Progenitor cell of endocrine pancreas (in vitro differentiated cells): ENCODE measurements at regions not wholly inside any gene's neighbourhood (a gene's known extent, or its start where the extent isn't known, plus 50 kb on each side); places are given as distances from the start of the nearest gene placed in this dataset.

Source experiments
- DNase-seq: peaks from one replicate; pipeline ENCODE4 v3.0.0; 2021; ENCODE audit warnings: low spot score; ENCODE audit not compliant: unreplicated experiment
- H3K27ac Mint-ChIP-seq: 2 replicates; pipeline ENCODE4 v1.8.0; 2021; ENCODE audit warnings: mild to moderate bottlenecking, moderate library complexity, mixed read lengths
- H3K27me3 Mint-ChIP-seq: 2 replicates; pipeline ENCODE4 v1.8.0; 2021; ENCODE audit warnings: mixed read lengths
- H3K36me3 Mint-ChIP-seq: 2 replicates; pipeline ENCODE4 v1.8.0; 2022; ENCODE audit warnings: mixed read lengths; ENCODE audit not compliant: insufficient read depth
- H3K4me1 Mint-ChIP-seq: 2 replicates; pipeline ENCODE4 v1.8.0; 2021; ENCODE audit warnings: low read depth, mixed read lengths
- H3K4me3 Mint-ChIP-seq: 2 replicates; pipeline ENCODE4 v1.8.0; 2021; ENCODE audit warnings: low read depth, mild to moderate bottlenecking, moderate library complexity, mixed read lengths
- H3K9me3 Mint-ChIP-seq: 2 replicates; pipeline ENCODE4 v1.8.0; 2021; ENCODE audit warnings: low read depth, mixed read lengths
- CTCF ChIP-seq: fragments of 200-600 bp; sonication (generic); IDR thresholded peaks from one replicate; pipeline ENCODE4 v1.5.0; 2021; ENCODE audit warnings: antibody characterized with exemption, mild to moderate bottlenecking; ENCODE audit not compliant: unreplicated experiment

DNA sequence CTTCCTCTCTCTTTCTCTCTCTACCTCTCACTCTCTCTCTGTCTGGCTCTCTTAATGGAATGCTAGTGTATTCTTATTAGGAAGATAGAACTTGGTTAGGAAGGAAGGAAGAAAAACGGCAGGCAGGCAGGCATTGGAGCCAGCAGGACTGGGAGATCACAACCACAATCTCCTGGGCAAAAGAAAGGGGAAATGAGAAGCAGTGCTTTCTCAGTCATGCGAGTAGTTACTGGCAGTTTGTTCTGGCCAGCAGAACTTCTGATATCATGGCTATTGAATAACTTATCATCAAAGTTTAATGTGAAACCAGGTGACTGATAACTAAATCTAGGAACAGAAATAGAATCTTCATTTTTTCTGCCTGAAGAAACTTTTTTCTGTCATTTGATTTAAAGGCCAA lies 60.9 kb upstream of the PAGE1 start:
- Mint-ChIP-seq H3K27me3 (no peaks in the 10 kb centered on the region), H3K36me3 (no peaks in the 10 kb centered on the region), H3K27ac (no peak overlapping the region), H3K4me1 (peaks cover 2% of the 10 kb centered on the region), H3K9me3 (peaks cover 8% of the 10 kb centered on the region), H3K4me3 (no peak overlapping the region)
- no peak for TF ChIP-seq CTCF
- no peak for DNase-seq

- TF ChIP-seq CTCF: peak; percentile 71
- H3K27ac Mint-ChIP-seq: no peak overlapping the region
- no peaks in the 10 kb centered on the region for H3K36me3 Mint-ChIP-seq
- DNase-seq: peak; percentile 17
- peaks cover 3% of the 10 kb centered on the region for H3K27me3 Mint-ChIP-seq
- peaks cover 11% of the 10 kb centered on the region for H3K4me1 Mint-ChIP-seq
- H3K4me3 Mint-ChIP-seq: no peak overlapping the region
- H3K9me3 Mint-ChIP-seq: peaks cover 11% of the 10 kb centered on the region
These were observed 58.6 kb upstream of the PAGE1 start for GRCh38 chrX:49754233-49754857.

DNA sequence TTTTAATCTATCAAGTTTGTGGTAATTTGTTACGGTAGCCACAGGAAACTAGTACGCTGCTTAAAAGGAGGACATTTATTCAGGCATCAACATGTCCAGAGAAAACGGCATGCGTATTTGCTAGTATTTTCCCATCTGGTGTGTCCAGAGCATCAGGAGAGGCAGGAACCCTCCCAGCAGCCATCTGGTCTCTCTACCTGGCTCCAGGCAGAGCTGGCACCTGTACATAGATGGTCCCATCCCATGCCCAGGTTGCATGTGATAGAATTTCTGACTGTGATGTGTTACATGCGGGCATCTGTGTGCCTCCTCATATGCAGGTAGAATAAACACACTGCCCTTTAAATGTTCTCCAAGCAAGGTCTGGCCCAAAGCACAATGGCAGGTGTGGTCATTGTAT lies 57.9 kb upstream of the PAGE1 start:
- DNase-seq: no peak
- H3K4me3 Mint-ChIP-seq: no peak overlapping the region
- H3K27ac Mint-ChIP-seq: no peak overlapping the region
- peaks cover 11% of the 10 kb centered on the region for H3K4me1 Mint-ChIP-seq
- H3K27me3 Mint-ChIP-seq: peaks cover 3% of the 10 kb centered on the region
- peaks cover 10% of the 10 kb centered on the region for H3K9me3 Mint-ChIP-seq
- H3K36me3 Mint-ChIP-seq: no peaks in the 10 kb centered on the region
- TF ChIP-seq CTCF: no peak

GRCh38 chrX:49748211-49748956 lies 52.6 kb upstream of the PAGE1 start:
- peaks cover 3% of the 10 kb centered on the region for H3K27me3 Mint-ChIP-seq
- no peak for TF ChIP-seq CTCF
- no peak overlapping the region for H3K27ac Mint-ChIP-seq
- H3K4me3 Mint-ChIP-seq: no peak overlapping the region
- peaks cover 11% of the 10 kb centered on the region for H3K4me1 Mint-ChIP-seq
- H3K9me3 Mint-ChIP-seq: peaks cover 20% of the 10 kb centered on the region
- no peaks in the 10 kb centered on the region for H3K36me3 Mint-ChIP-seq
- no peak for DNase-seq

DNA sequence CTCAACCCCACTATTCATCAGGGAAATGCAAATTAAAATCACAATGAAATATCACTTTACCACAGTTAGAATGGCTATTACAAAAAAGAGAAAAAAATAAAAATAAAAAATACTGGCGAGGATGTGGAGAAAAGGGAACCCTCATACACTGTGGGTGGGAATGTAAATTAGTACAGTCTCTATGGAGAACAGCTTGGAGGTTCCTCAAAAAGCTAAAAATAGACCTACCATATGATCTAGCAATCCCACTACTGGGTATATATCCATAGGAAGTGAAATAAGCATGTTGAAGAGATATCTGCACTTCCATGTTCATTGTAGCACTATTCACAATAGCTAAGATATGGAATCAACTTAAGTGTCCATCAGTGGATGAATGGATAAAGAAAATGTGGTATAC lies 50.5 kb upstream of the PAGE1 start:
- Mint-ChIP-seq H3K4me1 (peaks cover 6% of the 10 kb centered on the region), H3K27me3 (peaks cover 3% of the 10 kb centered on the region), H3K4me3 (no peak overlapping the region), H3K36me3 (no peaks in the 10 kb centered on the region), H3K9me3 (peaks cover 17% of the 10 kb centered on the region), H3K27ac (no peak overlapping the region)
- no peak for TF ChIP-seq CTCF
- no peak for DNase-seq
